Upper lobe of left lung (tissue), 6 donors: ENCODE measurements at regions not wholly inside any gene's neighbourhood (a gene's known extent, or its start where the extent isn't known, plus 50 kb on each side); places are given as distances from the start of the nearest gene placed in this dataset.
"Not testable (repeated sequence)": the region's sequence is repeated elsewhere in the genome, so short reads cannot be mapped to it uniquely, and the experiment has no call there.

Experiments
- ATAC-seq, 2 donors: fragments of 200-7000 bp; cut with Tn5 transposase; one replicate each; pipeline ENCODE4 v1.9.1; 2022; ENCODE audit warnings: mild to moderate bottlenecking in 2 of 2, moderate library complexity in 2 of 2; ENCODE audit not compliant: low FRiP score in 2 of 2
- DNase-seq, 2 donors: peaks; one replicate each; pipeline ENCODE4 v3.0.0-alpha.2; 2019 to 2020
- H3K27ac ChIP-seq, 4 donors: fragments of 200-600 bp; sonication (generic); one replicate each; pipeline ENCODE4 v1.5.1; 2016 to 2019
- H3K27me3 ChIP-seq, 4 donors: fragments of 200-600 bp; sonication (generic); one replicate each; pipeline ENCODE4 v1.5.1; 2017 to 2019
- H3K36me3 ChIP-seq, 4 donors: fragments of 200-600 bp; sonication (generic); one replicate each; pipeline ENCODE4 v1.5.1; 2016 to 2019
- H3K4me1 ChIP-seq, 4 donors: fragments of 200-600 bp; sonication (generic); one replicate each; pipeline ENCODE4 v1.5.1; 2018 to 2019
- H3K4me3 ChIP-seq, 4 donors: fragments of 200-600 bp; sonication (generic); one replicate each; pipeline ENCODE4 v1.5.1; 2017 to 2019; ENCODE audit warnings: mild to moderate bottlenecking in 2 of 4, moderate library complexity in 1 of 4
- H3K9me3 ChIP-seq, 4 donors: fragments of 200-600 bp; sonication (generic); one replicate each; pipeline ENCODE4 v1.5.1; 2018 to 2019
- EP300 ChIP-seq, 4 donors: sonication (generic); formaldehyde crosslinking; IDR thresholded peaks; one replicate each; pipeline ENCODE4 v1.5.1; 2017; ENCODE audit warnings: antibody characterized with exemption in 4 of 4, control low read depth in 2 of 4
- POLR2A ChIP-seq, 4 donors: fragments of 450-650 bp; IDR thresholded peaks; one replicate each; pipeline ENCODE4 v1.5.1; 2016 to 2017; ENCODE audit warnings: antibody characterized with exemption in 4 of 4, mild to moderate bottlenecking in 2 of 4
- POLR2AphosphoS5 ChIP-seq, 2 donors: sonication (generic); formaldehyde crosslinking; IDR thresholded peaks; one replicate each; pipeline ENCODE4 v1.5.1; 2017; ENCODE audit warnings: antibody characterized with exemption in 2 of 2
- WGBS, 2 donors: methylation state at CpG; one replicate each; pipeline ENCODE4 v1.1.5; 2017 to 2018; 5-methylcytosine and 5-hydroxymethylcytosine counted together
- TF ChIP-seq, protein P1 (sequence below), 6 experiments: fragments of 450-650 bp in 4 of 6; fragments of 200-600 bp in 2 of 6; sonication (generic) in 2 of 6; IDR thresholded peaks; one replicate each; pipeline ENCODE4 v1.5.1; 2016 to 2019; ENCODE audit warnings: antibody characterized with exemption in 6 of 6
- donor health status: DM: no; HTN: no; CAD: no; lungs with moderate emphysema.
- donor health status: DM: no; HTN: yes; CAD: no; lungs with severe emphysema.

DNA sequence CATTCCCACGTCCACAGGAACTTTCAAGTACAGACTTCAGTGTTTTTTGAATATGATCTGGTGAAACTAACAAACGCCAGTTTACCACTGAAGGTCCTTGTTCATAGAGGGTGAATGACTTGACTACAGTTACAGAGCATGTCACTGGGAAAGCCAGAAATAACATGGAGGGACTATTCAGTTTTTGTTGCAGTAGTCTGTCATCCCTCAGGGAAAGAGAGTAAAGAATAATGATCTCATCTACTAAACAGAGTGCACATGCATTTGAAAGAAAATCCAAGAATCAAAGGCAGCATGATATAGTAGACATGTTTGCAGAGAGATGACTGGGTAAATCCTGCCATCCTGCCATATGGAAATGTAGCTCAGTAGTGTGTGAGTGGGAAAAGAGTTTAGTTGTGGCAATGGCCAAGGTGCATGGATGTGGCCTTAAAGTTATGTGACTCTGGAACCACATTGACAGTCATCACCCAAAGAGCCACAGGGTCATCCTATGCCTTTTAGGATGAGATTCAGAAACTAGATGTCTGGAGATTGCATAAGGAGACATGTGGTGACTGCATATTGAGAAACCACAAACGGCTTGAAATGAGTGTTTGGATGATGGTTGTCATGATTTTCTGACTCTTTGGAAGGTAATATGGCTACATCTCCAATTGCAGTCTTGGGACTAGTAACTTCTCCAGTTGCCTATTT, 125.3 kb upstream of the ZEB2 start:
- H3K4me3 ChIP-seq = no peak overlapping the region
- TF ChIP-seq POLR2A (IDR thresholded peaks at IDR 0.05) = no peak
- TF ChIP-seq EP300 (IDR thresholded peaks at IDR 0.05) = no peak
- no peak for TF ChIP-seq POLR2AphosphoS5 (IDR thresholded peaks at IDR 0.05)
- TF ChIP-seq, protein P1, sequence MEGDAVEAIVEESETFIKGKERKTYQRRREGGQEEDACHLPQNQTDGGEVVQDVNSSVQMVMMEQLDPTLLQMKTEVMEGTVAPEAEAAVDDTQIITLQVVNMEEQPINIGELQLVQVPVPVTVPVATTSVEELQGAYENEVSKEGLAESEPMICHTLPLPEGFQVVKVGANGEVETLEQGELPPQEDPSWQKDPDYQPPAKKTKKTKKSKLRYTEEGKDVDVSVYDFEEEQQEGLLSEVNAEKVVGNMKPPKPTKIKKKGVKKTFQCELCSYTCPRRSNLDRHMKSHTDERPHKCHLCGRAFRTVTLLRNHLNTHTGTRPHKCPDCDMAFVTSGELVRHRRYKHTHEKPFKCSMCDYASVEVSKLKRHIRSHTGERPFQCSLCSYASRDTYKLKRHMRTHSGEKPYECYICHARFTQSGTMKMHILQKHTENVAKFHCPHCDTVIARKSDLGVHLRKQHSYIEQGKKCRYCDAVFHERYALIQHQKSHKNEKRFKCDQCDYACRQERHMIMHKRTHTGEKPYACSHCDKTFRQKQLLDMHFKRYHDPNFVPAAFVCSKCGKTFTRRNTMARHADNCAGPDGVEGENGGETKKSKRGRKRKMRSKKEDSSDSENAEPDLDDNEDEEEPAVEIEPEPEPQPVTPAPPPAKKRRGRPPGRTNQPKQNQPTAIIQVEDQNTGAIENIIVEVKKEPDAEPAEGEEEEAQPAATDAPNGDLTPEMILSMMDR (IDR thresholded peaks at IDR 0.05) = no peak
- no peak for DNase-seq
- peaks cover 0 to 8% (median 0%) of the 10 kb centered on the region in 4 donors for H3K4me1 ChIP-seq
- no peaks in the 10 kb centered on the region for H3K9me3 ChIP-seq
- H3K27ac ChIP-seq = no peak overlapping the region
- H3K27me3 ChIP-seq = no peaks in the 10 kb centered on the region
- 72 to 80% methylated on average over 3 of the region's 3 CpGs for WGBS, 2 donors
- no peaks in the 10 kb centered on the region for H3K36me3 ChIP-seq
- peak in 1 of 2 donors; percentile 57 for ATAC-seq

- peaks cover 0 to 8% (median 0%) of the 10 kb centered on the region in 4 donors for H3K4me1 ChIP-seq
- H3K36me3 ChIP-seq = no peaks in the 10 kb centered on the region
- H3K9me3 ChIP-seq = no peaks in the 10 kb centered on the region
- no peak for DNase-seq
- no peak overlapping the region for H3K27ac ChIP-seq
- H3K27me3 ChIP-seq = no peaks in the 10 kb centered on the region
- H3K4me3 ChIP-seq = no peak overlapping the region
- WGBS, 2 donors = 94 to 100% methylated on average over 3 of the region's 3 CpGs
- ATAC-seq = no peak
- TF ChIP-seq POLR2AphosphoS5 (IDR thresholded peaks at IDR 0.05) (no peak), EP300 (IDR thresholded peaks at IDR 0.05) (no peak), POLR2A (IDR thresholded peaks at IDR 0.05) (no peak)
- TF ChIP-seq, protein P1 (IDR thresholded peaks at IDR 0.05) = no peak
These were observed 124.6 kb upstream of the ZEB2 start for GRCh38 chr2:144644549-144644948.

GRCh38 chr2:144643537-144644336, 123.8 kb upstream of the ZEB2 start:
- H3K4me1 ChIP-seq = peaks cover 0 to 8% (median 0%) of the 10 kb centered on the region in 4 donors
- ATAC-seq (no peak), DNase-seq (no peak)
- H3K27ac ChIP-seq = no peak overlapping the region
- no peaks in the 10 kb centered on the region for H3K9me3 ChIP-seq
- 94 to 95% methylated on average over 6 of the region's 6 CpGs for WGBS, 2 donors
- H3K4me3 ChIP-seq = no peak overlapping the region
- H3K27me3 ChIP-seq = no peaks in the 10 kb centered on the region
- TF ChIP-seq POLR2A (IDR thresholded peaks at IDR 0.05) (no peak), EP300 (IDR thresholded peaks at IDR 0.05) (no peak), POLR2AphosphoS5 (IDR thresholded peaks at IDR 0.05) (no peak)
- TF ChIP-seq, protein P1 (IDR thresholded peaks at IDR 0.05) = no peak
- H3K36me3 ChIP-seq = no peaks in the 10 kb centered on the region

DNA sequence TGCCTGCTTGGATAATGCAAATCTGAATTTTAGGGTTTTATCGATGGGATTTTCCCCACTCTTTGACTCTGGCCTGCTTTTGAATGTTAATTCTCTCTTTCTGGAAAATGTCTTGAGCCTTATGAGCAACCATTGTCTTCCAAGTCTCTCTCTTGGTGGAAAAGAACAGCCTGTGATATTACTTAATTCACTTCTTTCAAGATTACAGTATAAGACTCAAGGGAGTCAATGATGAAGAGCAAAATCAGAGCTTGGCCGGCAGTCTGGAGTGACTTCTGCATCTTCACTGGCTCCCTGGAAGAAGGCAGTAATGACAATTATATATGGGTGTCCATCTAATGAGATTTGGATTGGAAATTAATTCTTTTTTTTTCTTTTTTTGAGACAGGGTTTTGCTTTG, 122.9 kb upstream of the ZEB2 start:
- Histone ChIP-seq H3K4me1 (peaks cover 0 to 8% (median 0%) of the 10 kb centered on the region in 4 donors), H3K9me3 (no peaks in the 10 kb centered on the region), H3K27me3 (no peaks in the 10 kb centered on the region), H3K27ac (no peak overlapping the region), H3K36me3 (no peaks in the 10 kb centered on the region), H3K4me3 (no peak overlapping the region)
- TF ChIP-seq POLR2A (IDR thresholded peaks at IDR 0.05) (no peak), EP300 (IDR thresholded peaks at IDR 0.05) (no peak)
- ATAC-seq (peak in 1 of 2 donors; percentile 56), DNase-seq (no peak)
- 90 to 91% methylated on average over 2 of the region's 2 CpGs for WGBS, 2 donors

DNA sequence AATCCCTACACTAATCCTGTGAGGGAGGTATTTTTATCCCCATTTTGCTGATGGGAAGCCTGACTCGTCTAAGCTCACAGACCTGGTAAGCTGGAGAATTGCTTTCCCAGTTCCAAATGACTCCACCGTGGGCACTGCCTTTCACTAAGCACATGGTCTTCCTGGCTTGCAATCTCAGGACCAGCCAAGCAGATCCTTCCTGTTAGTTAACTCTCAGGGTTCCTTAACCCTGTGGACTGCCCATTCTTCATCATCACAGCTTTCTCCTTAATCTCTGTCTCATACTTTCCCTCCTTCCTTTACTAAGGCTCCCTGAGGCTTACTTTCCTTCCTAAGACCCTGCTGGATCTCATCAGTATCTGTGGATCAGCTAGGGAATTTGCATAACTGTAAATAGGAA, 122.2 kb upstream of the ZEB2 start:
- ATAC-seq (no peak), DNase-seq (no peak)
- TF ChIP-seq POLR2A (IDR thresholded peaks at IDR 0.05) = no peak
- TF ChIP-seq EP300 (IDR thresholded peaks at IDR 0.05) = no peak
- TF ChIP-seq, protein P1 (IDR thresholded peaks at IDR 0.05) = no peak
- no peak for TF ChIP-seq POLR2AphosphoS5 (IDR thresholded peaks at IDR 0.05)
- Histone ChIP-seq H3K36me3 (no peaks in the 10 kb centered on the region), H3K9me3 (no peaks in the 10 kb centered on the region), H3K27me3 (no peaks in the 10 kb centered on the region), H3K4me3 (no peak overlapping the region), H3K27ac (no peak overlapping the region), H3K4me1 (peaks cover 0 to 8% (median 0%) of the 10 kb centered on the region in 4 donors)
- WGBS, 2 donors = 35 to 47% methylated on average over 2 of the region's 2 CpGs

- not testable (repeated sequence) for H3K4me1 ChIP-seq, H3K36me3 ChIP-seq, H3K9me3 ChIP-seq, ATAC-seq, H3K27ac ChIP-seq, DNase-seq, H3K27me3 ChIP-seq, H3K4me3 ChIP-seq
- WGBS, 2 donors = 39 to 85% methylated on average over 4 of the region's 4 CpGs
These were observed 118.3 kb upstream of the ZEB2 start for GRCh38 chr2:144638250-144638649.

GRCh38 chr2:144636860-144637259, 116.9 kb upstream of the ZEB2 start:
- not testable (repeated sequence) for H3K27me3 ChIP-seq, H3K4me1 ChIP-seq, ATAC-seq, H3K4me3 ChIP-seq, H3K9me3 ChIP-seq, DNase-seq, H3K27ac ChIP-seq, H3K36me3 ChIP-seq
- WGBS, 2 donors = 87 to 91% methylated on average over 1 of the region's 1 CpG
